ENCODE measurements at regions not wholly inside any gene's neighbourhood (a gene's known extent, or its start where the extent isn't known, plus 50 kb on each side); places are given as distances from the start of the nearest gene placed in this dataset.

- no peak overlapping the region for H2AFZ ChIP-seq (ENCODE audit: low read depth, low read length)
Measured at GRCh38 chr5:62199792-62200716, 106.0 kb upstream of the KIF2A start.

GRCh38 chr5:62206150-62206829 lies 99.7 kb upstream of the KIF2A start:
- TF ChIP-seq EZH2phosphoT487 (IDR thresholded peaks at IDR 0.05; ENCODE audit: low read depth) (no peak), CTCF (IDR thresholded peaks at IDR 0.05; ENCODE audit: low read depth, low read length) (no peak; the same call in 1 of the 2 replicates)
- H3K79me2 ChIP-seq (ENCODE audit: low read length) = no peaks in the 10 kb centered on the region
- no peak overlapping the region for H2AFZ ChIP-seq (ENCODE audit: low read depth, low read length)
- H4K20me1 ChIP-seq (ENCODE audit: insufficient read depth, low read length) = no peaks in the 10 kb centered on the region
- H3K27me3 ChIP-seq (ENCODE audit: low read depth, low read length) = no peaks in the 10 kb centered on the region
- H3K4me2 ChIP-seq (ENCODE audit: low read length) = no peak overlapping the region
- no peaks in the 10 kb centered on the region for H3K9me3 ChIP-seq (ENCODE audit: insufficient read depth, low read length)
- H3K4me1 ChIP-seq (ENCODE audit: low read length) = peaks cover 4% of the 10 kb centered on the region; the same call in 1 of the 2 replicates
- no peak overlapping the region for H3K9ac ChIP-seq (ENCODE audit: low read length)
- H3K36me3 ChIP-seq (replicated peaks; ENCODE audit: low read depth, low read length) = no peaks in the 10 kb centered on the region
- no peak overlapping the region for H3K27ac ChIP-seq (ENCODE audit: low read length)
- H3K4me3 ChIP-seq (ENCODE audit: low read length) = no peak overlapping the region

More at GRCh38 chr5:62199792-62200716, 106.0 kb upstream of the KIF2A start:
- no peaks in the 10 kb centered on the region for H3K36me3 ChIP-seq (replicated peaks; ENCODE audit: low read depth, low read length)
- no peak overlapping the region for H3K9ac ChIP-seq (ENCODE audit: low read length)
- H3K4me1 ChIP-seq (ENCODE audit: low read length) = no peaks in the 10 kb centered on the region
- H3K79me2 ChIP-seq (ENCODE audit: low read length) = no peaks in the 10 kb centered on the region
- no peak overlapping the region for H3K27ac ChIP-seq (ENCODE audit: low read length)
- H3K27me3 ChIP-seq (ENCODE audit: low read depth, low read length) = no peaks in the 10 kb centered on the region
- H3K9me3 ChIP-seq (ENCODE audit: insufficient read depth, low read length) = no peaks in the 10 kb centered on the region
- TF ChIP-seq EZH2phosphoT487 (IDR thresholded peaks at IDR 0.05; ENCODE audit: low read depth) (no peak), CTCF (IDR thresholded peaks at IDR 0.05; ENCODE audit: low read depth, low read length) (no peak)
- no peak overlapping the region for H3K4me3 ChIP-seq (ENCODE audit: low read length)
- H3K4me2 ChIP-seq (ENCODE audit: low read length) = no peak overlapping the region
- no peaks in the 10 kb centered on the region for H4K20me1 ChIP-seq (ENCODE audit: insufficient read depth, low read length)

- Histone ChIP-seq H3K4me2 (ENCODE audit: low read length) (no peak overlapping the region), H3K27me3 (ENCODE audit: low read depth, low read length) (no peaks in the 10 kb centered on the region), H4K20me1 (ENCODE audit: insufficient read depth, low read length) (no peaks in the 10 kb centered on the region), H3K4me3 (ENCODE audit: low read length) (no peak overlapping the region), H2AFZ (ENCODE audit: low read depth, low read length) (no peak overlapping the region), H3K79me2 (ENCODE audit: low read length) (no peaks in the 10 kb centered on the region), H3K9me3 (ENCODE audit: insufficient read depth, low read length) (no peaks in the 10 kb centered on the region), H3K9ac (ENCODE audit: low read length) (no peak overlapping the region), H3K27ac (ENCODE audit: low read length) (no peak overlapping the region), H3K4me1 (ENCODE audit: low read length) (peaks cover 4% of the 10 kb centered on the region; the same call in 1 of the 2 replicates), H3K36me3 (replicated peaks; ENCODE audit: low read depth, low read length) (no peaks in the 10 kb centered on the region)
- no peak for TF ChIP-seq EZH2phosphoT487 (IDR thresholded peaks at IDR 0.05; ENCODE audit: low read depth)
- TF ChIP-seq CTCF (IDR thresholded peaks at IDR 0.05; ENCODE audit: low read depth, low read length) = no peak
Measured at GRCh38 chr5:62208218-62208852, 97.7 kb upstream of the KIF2A start.

GRCh38 chr5:62211405-62211804 lies 94.6 kb upstream of the KIF2A start:
- H3K27ac ChIP-seq (ENCODE audit: low read length) = no peak overlapping the region
- H3K9me3 ChIP-seq (ENCODE audit: insufficient read depth, low read length) = no peaks in the 10 kb centered on the region
- H3K4me1 ChIP-seq (ENCODE audit: low read length) = peaks cover 4% of the 10 kb centered on the region; the same call in 1 of the 2 replicates
- no peaks in the 10 kb centered on the region for H3K79me2 ChIP-seq (ENCODE audit: low read length)
- no peaks in the 10 kb centered on the region for H4K20me1 ChIP-seq (ENCODE audit: insufficient read depth, low read length)
- no peak overlapping the region for H3K4me3 ChIP-seq (ENCODE audit: low read length)
- no peak overlapping the region for H2AFZ ChIP-seq (ENCODE audit: low read depth, low read length)
- H3K4me2 ChIP-seq (ENCODE audit: low read length) = no peak overlapping the region
- H3K36me3 ChIP-seq (replicated peaks; ENCODE audit: low read depth, low read length) = no peaks in the 10 kb centered on the region
- TF ChIP-seq CTCF (IDR thresholded peaks at IDR 0.05; ENCODE audit: low read depth, low read length) = no peak
- TF ChIP-seq EZH2phosphoT487 (IDR thresholded peaks at IDR 0.05; ENCODE audit: low read depth) = no peak
- no peak overlapping the region for H3K9ac ChIP-seq (ENCODE audit: low read length)
- H3K27me3 ChIP-seq (ENCODE audit: low read depth, low read length) = no peaks in the 10 kb centered on the region

Data from OCI-LY3 (cell line).